Panc1 (cell line): ENCODE measurements at regions not wholly inside any gene's neighbourhood (a gene's known extent, or its start where the extent isn't known, plus 50 kb on each side); places are given as distances from the start of the nearest gene placed in this dataset.

ENCODE experiments used
- ATAC-seq: fragments of 200-7000 bp; cut with Tn5 transposase; 2 replicates; pipeline ENCODE4 v1.9.1; 2020; ENCODE audit warnings: mild to moderate bottlenecking, moderate library complexity
- BruUV-seq: library from RNA; stranded (reverse); fragments of 400-500 nt; replicated peaks from 2 replicates; lab custom pipeline; 2021; lab: Mats Ljungman, UMichigan
- CTCF ChIA-PET: fragments of 300-600 bp; sonication (Branson Sonifier 250); formaldehyde crosslinking; loops from one replicate; lab custom pipeline; 2022; ENCODE audit warnings: antibody characterized with exemption; lab: Charles Lee
- POLR2A ChIA-PET: fragments of 300-600 bp; sonication (Branson Sonifier 250); formaldehyde crosslinking; loops from one replicate; lab custom pipeline; 2022; ENCODE audit warnings: antibody characterized with exemption; lab: Charles Lee
- DNase-seq: peaks from one replicate; pipeline ENCODE4 v3.0.0-alpha.2; 2010; ENCODE audit warnings: low read depth, low spot score
- H3K27ac ChIP-seq: 2 replicates; pipeline ENCODE4 v1.5.1; 2011; ENCODE audit warnings: mild to moderate bottlenecking, low read length, inconsistent platforms
- H3K27me3 ChIP-seq: fragments of 200-500 bp; sonication (Bioruptor generic); 2 replicates; pipeline ENCODE4 v1.6.0; 2014; ENCODE audit warnings: low read length, inconsistent platforms; ENCODE audit not compliant: control insufficient read depth, insufficient read depth
- H3K36me3 ChIP-seq: fragments of 200-500 bp; sonication (Bioruptor generic); 2 replicates; pipeline ENCODE4 v1.5.1; 2014; ENCODE audit warnings: inconsistent platforms, mild to moderate bottlenecking, low read length, moderate library complexity; ENCODE audit not compliant: control insufficient read depth, insufficient read depth
- H3K4me1 ChIP-seq: 2 replicates; pipeline ENCODE4 v1.5.1; 2011; ENCODE audit warnings: inconsistent platforms, mild to moderate bottlenecking, low read length, moderate library complexity; ENCODE audit not compliant: control insufficient read depth, insufficient read depth
- H3K4me3 ChIP-seq, 2 experiments: 2 replicates each; pipeline ENCODE4 v1.5.1; 2011 to 2012; ENCODE audit warnings: low read depth in 2 of 2, low read length in 2 of 2, mild to moderate bottlenecking in 2 of 2, inconsistent platforms in 1 of 2, moderate library complexity in 1 of 2
- H3K9me3 ChIP-seq: fragments of 200-500 bp; sonication (Bioruptor generic); 2 replicates; pipeline ENCODE4 v1.5.1; 2014; ENCODE audit warnings: low read depth, mild to moderate bottlenecking, inconsistent platforms, low read length, moderate library complexity; ENCODE audit not compliant: control insufficient read depth, insufficient read depth
- POLR2AphosphoS5 ChIP-seq: IDR thresholded peaks from 2 replicates; pipeline ENCODE4 v1.6.1; 2012; ENCODE audit warnings: mild to moderate bottlenecking, low read depth, low read length, moderate library complexity
- SIN3A ChIP-seq: IDR thresholded peaks from 2 replicates; pipeline ENCODE4 v1.6.1; 2012; ENCODE audit warnings: low read depth, mild to moderate bottlenecking, low read length, moderate library complexity, borderline replicate concordance; ENCODE audit not compliant: insufficient read depth
- TCF7L2 ChIP-seq: IDR thresholded peaks from 2 replicates; pipeline ENCODE4 v1.6.1; 2011; ENCODE audit warnings: mild to moderate bottlenecking, low read depth, low read length, inconsistent platforms
- in situ Hi-C: cut with HindIII; loops from 2 replicates; pipeline ENCODE4 v1.10.0; 2016; ENCODE audit warnings: low sequenced_read_pairs, low pct_unique_long_range_greater_than_20kb
- intact Hi-C: fragments of 100-400 bp; cut with micrococcal nuclease; formaldehyde crosslinking; loops from one replicate; pipeline ENCODE4 v1.10.0; 2022; ENCODE audit not compliant: unreplicated experiment
- TF ChIP-seq, protein P1 (sequence below), 2 experiments: IDR thresholded peaks; 2 replicates each; pipeline ENCODE4 v1.6.1; 2011 to 2012; ENCODE audit warnings: low read depth in 2 of 2, control low read depth in 1 of 2, low read length in 1 of 2, mild to moderate bottlenecking in 1 of 2, moderate library complexity in 1 of 2; ENCODE audit not compliant: insufficient read depth in 1 of 2
- TF ChIP-seq, protein P2 (sequence below): fragments of 450-650 bp; IDR thresholded peaks from 2 replicates; pipeline ENCODE4 v1.5.1; 2017; ENCODE audit warnings: mild to moderate bottlenecking

DNA sequence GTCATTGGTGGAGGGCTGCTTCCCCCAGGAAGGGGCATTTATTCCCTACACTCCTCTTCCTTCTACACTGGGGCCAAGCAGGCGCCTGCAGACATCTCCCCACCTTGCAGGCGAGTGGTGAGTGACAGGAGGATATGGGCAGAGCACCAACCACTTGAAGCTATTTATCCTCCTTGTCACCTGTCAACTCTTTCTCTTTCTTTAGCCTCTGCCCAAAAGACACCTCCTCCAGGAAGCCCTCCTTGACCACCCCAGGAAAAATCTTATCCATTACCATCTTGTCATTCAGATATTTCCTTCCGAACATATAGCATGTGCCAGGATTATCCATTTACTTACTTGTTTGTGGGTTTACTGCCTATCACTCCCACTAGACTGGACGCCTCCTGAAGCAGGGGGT lies 362.4 kb downstream of the MN1 start:
- intact Hi-C loops, result no loop called here
- no peak overlapping the region for H3K4me3 ChIP-seq
- no peaks in the 10 kb centered on the region for H3K36me3 ChIP-seq
- no peak for DNase-seq
- in situ Hi-C loops, result no loop called here
- H3K27ac ChIP-seq, result no peak overlapping the region
- no peak for TF ChIP-seq POLR2AphosphoS5
- TF ChIP-seq, protein P1, sequence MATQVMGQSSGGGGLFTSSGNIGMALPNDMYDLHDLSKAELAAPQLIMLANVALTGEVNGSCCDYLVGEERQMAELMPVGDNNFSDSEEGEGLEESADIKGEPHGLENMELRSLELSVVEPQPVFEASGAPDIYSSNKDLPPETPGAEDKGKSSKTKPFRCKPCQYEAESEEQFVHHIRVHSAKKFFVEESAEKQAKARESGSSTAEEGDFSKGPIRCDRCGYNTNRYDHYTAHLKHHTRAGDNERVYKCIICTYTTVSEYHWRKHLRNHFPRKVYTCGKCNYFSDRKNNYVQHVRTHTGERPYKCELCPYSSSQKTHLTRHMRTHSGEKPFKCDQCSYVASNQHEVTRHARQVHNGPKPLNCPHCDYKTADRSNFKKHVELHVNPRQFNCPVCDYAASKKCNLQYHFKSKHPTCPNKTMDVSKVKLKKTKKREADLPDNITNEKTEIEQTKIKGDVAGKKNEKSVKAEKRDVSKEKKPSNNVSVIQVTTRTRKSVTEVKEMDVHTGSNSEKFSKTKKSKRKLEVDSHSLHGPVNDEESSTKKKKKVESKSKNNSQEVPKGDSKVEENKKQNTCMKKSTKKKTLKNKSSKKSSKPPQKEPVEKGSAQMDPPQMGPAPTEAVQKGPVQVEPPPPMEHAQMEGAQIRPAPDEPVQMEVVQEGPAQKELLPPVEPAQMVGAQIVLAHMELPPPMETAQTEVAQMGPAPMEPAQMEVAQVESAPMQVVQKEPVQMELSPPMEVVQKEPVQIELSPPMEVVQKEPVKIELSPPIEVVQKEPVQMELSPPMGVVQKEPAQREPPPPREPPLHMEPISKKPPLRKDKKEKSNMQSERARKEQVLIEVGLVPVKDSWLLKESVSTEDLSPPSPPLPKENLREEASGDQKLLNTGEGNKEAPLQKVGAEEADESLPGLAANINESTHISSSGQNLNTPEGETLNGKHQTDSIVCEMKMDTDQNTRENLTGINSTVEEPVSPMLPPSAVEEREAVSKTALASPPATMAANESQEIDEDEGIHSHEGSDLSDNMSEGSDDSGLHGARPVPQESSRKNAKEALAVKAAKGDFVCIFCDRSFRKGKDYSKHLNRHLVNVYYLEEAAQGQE (IDR thresholded peaks at IDR 0.05; ENCODE audit: insufficient read depth in 1 of 2, low read depth in 2 of 2, low read length in 1 of 2), result no peak
- TF ChIP-seq, protein P2, sequence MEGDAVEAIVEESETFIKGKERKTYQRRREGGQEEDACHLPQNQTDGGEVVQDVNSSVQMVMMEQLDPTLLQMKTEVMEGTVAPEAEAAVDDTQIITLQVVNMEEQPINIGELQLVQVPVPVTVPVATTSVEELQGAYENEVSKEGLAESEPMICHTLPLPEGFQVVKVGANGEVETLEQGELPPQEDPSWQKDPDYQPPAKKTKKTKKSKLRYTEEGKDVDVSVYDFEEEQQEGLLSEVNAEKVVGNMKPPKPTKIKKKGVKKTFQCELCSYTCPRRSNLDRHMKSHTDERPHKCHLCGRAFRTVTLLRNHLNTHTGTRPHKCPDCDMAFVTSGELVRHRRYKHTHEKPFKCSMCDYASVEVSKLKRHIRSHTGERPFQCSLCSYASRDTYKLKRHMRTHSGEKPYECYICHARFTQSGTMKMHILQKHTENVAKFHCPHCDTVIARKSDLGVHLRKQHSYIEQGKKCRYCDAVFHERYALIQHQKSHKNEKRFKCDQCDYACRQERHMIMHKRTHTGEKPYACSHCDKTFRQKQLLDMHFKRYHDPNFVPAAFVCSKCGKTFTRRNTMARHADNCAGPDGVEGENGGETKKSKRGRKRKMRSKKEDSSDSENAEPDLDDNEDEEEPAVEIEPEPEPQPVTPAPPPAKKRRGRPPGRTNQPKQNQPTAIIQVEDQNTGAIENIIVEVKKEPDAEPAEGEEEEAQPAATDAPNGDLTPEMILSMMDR, result no peak
- TF ChIP-seq SIN3A, result no peak
- no peak for TF ChIP-seq TCF7L2
- POLR2A ChIA-PET, result no interaction called here
- BruUV-seq, result no TSS peak
- no peak for ATAC-seq
- H3K4me1 ChIP-seq, result no peaks in the 10 kb centered on the region
- CTCF ChIA-PET, result no interaction called here
- H3K27me3 ChIP-seq, result no peaks in the 10 kb centered on the region
- no peaks in the 10 kb centered on the region for H3K9me3 ChIP-seq

DNA sequence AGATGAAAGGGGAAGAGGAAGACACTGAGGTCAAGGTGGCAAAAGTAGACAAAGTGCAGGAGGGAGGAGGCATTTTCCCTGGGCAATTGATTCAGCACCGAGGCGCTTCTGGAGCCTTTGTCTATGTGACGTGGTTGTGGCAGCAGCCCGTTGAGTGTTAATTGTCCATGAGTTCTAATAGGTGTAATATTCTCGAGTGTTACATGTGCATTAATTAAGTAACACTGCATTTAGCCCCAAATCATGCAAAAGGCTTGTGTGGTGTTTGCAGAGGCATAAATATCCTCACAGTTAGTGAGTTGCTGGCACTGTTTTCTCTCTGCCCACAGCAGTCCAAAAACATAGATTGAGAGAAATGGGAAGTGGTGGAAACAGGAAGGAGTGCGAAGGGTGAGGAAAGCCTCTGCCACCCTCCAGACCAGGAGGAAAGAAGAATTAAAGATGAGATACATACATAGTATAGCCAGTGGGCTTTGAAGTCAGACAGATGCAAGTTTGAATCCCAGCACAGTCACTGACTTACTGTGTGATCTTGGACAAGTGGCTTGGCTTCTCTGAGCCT lies 361.2 kb downstream of the MN1 start:
- ChIA-PET POLR2A (no interaction called here), CTCF (no interaction called here)
- DNase-seq (no peak), ATAC-seq (no peak)
- no peaks in the 10 kb centered on the region for H3K4me1 ChIP-seq
- TF ChIP-seq, protein P1 (IDR thresholded peaks at IDR 0.05; ENCODE audit: insufficient read depth in 1 of 2, low read depth in 2 of 2, low read length in 1 of 2), result no peak
- TF ChIP-seq POLR2AphosphoS5 (no peak), TCF7L2 (no peak), SIN3A (no peak)
- TF ChIP-seq, protein P2, result no peak
- H3K27ac ChIP-seq, result no peak overlapping the region
- no peaks in the 10 kb centered on the region for H3K9me3 ChIP-seq
- in situ Hi-C loops (no loop called here), intact Hi-C loops (no loop called here)
- no peaks in the 10 kb centered on the region for H3K27me3 ChIP-seq
- no TSS peak for BruUV-seq
- H3K4me3 ChIP-seq, result no peak overlapping the region
- H3K36me3 ChIP-seq, result no peaks in the 10 kb centered on the region
